C4-2B (cell line): ENCODE measurements at regions not wholly inside any gene's neighbourhood (a gene's known extent, or its start where the extent isn't known, plus 50 kb on each side); places are given as distances from the start of the nearest gene placed in this dataset.

Experiments
- H3K27ac ChIP-seq: fragments of 450-650 bp; 2 replicates; pipeline ENCODE4 v1.5.1; 2017
- CTCF ChIP-seq: fragments of 450-650 bp; conservative IDR thresholded peaks from 2 replicates; pipeline ENCODE4 v1.5.1; 2017; ENCODE audit warnings: mild to moderate bottlenecking
- ZFX ChIP-seq: fragments of 450-650 bp; IDR thresholded peaks from 2 replicates; pipeline ENCODE4 v1.6.1; 2017

GRCh38 chr4:71866212-71866885 is 82.5 kb upstream of the GC start:
- TF ChIP-seq CTCF (no peak), ZFX (no peak)
- no peak overlapping the region for H3K27ac ChIP-seq

- no peak for TF ChIP-seq CTCF
Observed at GRCh38 chr4:71867598-71867997, 83.7 kb upstream of the GC start.

GRCh38 chr4:71870456-71870855 is 86.6 kb upstream of the GC start:
- TF ChIP-seq ZFX (no peak), CTCF (no peak)
- H3K27ac ChIP-seq, result no peak overlapping the region

More at GRCh38 chr4:71867598-71867997, 83.7 kb upstream of the GC start:
- no peak overlapping the region for H3K27ac ChIP-seq

- no peak for TF ChIP-seq CTCF
- TF ChIP-seq ZFX, result no peak
- no peak overlapping the region for H3K27ac ChIP-seq
Observed at GRCh38 chr4:71872221-71872620, 88.3 kb upstream of the GC start.

GRCh38 chr4:71872767-71873415 is 89.0 kb upstream of the GC start:
- TF ChIP-seq CTCF, result no peak
- TF ChIP-seq ZFX, result no peak
- no peak overlapping the region for H3K27ac ChIP-seq

- H3K27ac ChIP-seq, result no peak overlapping the region
Observed at GRCh38 chr4:71878376-71878775, 94.5 kb upstream of the GC start.

More at GRCh38 chr4:71878376-71878775, 94.5 kb upstream of the GC start:
- TF ChIP-seq CTCF, result no peak
- no peak for TF ChIP-seq ZFX
